Glutamatergic neuron (in vitro differentiated cells): ENCODE measurements at regions not wholly inside any gene's neighbourhood (a gene's known extent, or its start where the extent isn't known, plus 50 kb on each side); places are given as distances from the start of the nearest gene placed in this dataset.

Source experiments
- DNase-seq: peaks from one replicate; pipeline ENCODE4 v3.0.0; 2022
- H3K27ac Mint-ChIP-seq: one replicate; pipeline ENCODE4 v1.8.0; 2020; ENCODE audit warnings: mild to moderate bottlenecking, mixed read lengths, inconsistent platforms; ENCODE audit not compliant: unreplicated experiment
- H3K27me3 Mint-ChIP-seq: one replicate; pipeline ENCODE4 v1.8.0; 2020; ENCODE audit warnings: mild to moderate bottlenecking, moderate library complexity, mixed read lengths, inconsistent platforms; ENCODE audit not compliant: unreplicated experiment
- H3K36me3 Mint-ChIP-seq: one replicate; pipeline ENCODE4 v1.8.0; 2020; ENCODE audit warnings: mild to moderate bottlenecking, mixed read lengths, inconsistent platforms; ENCODE audit not compliant: unreplicated experiment
- H3K4me1 Mint-ChIP-seq: one replicate; pipeline ENCODE4 v1.8.0; 2020; ENCODE audit warnings: mild to moderate bottlenecking, low read depth, mixed read lengths, inconsistent platforms; ENCODE audit not compliant: unreplicated experiment
- H3K4me3 Mint-ChIP-seq: one replicate; pipeline ENCODE4 v1.8.0; 2020; ENCODE audit warnings: mild to moderate bottlenecking, mixed read lengths, inconsistent platforms; ENCODE audit not compliant: unreplicated experiment
- H3K9me3 Mint-ChIP-seq: one replicate; pipeline ENCODE4 v1.8.0; 2020; ENCODE audit warnings: mild to moderate bottlenecking, moderate library complexity, mixed read lengths, inconsistent platforms; ENCODE audit not compliant: unreplicated experiment
- CTCF ChIP-seq: fragments of 200-600 bp; sonication (generic); IDR thresholded peaks from one replicate; pipeline ENCODE4 v1.5.0; 2021; ENCODE audit not compliant: partially characterized antibody, unreplicated experiment

- Mint-ChIP-seq H3K27ac (no peak overlapping the region), H3K36me3 (no peaks in the 10 kb centered on the region), H3K4me3 (no peak overlapping the region), H3K9me3 (no peaks in the 10 kb centered on the region), H3K27me3 (no peaks in the 10 kb centered on the region), H3K4me1 (peaks cover 1% of the 10 kb centered on the region)
- no peak for DNase-seq
- no peak for TF ChIP-seq CTCF
These were observed 241.6 kb downstream of the PTPRC start for GRCh38 chr1:198880397-198880796.

DNA sequence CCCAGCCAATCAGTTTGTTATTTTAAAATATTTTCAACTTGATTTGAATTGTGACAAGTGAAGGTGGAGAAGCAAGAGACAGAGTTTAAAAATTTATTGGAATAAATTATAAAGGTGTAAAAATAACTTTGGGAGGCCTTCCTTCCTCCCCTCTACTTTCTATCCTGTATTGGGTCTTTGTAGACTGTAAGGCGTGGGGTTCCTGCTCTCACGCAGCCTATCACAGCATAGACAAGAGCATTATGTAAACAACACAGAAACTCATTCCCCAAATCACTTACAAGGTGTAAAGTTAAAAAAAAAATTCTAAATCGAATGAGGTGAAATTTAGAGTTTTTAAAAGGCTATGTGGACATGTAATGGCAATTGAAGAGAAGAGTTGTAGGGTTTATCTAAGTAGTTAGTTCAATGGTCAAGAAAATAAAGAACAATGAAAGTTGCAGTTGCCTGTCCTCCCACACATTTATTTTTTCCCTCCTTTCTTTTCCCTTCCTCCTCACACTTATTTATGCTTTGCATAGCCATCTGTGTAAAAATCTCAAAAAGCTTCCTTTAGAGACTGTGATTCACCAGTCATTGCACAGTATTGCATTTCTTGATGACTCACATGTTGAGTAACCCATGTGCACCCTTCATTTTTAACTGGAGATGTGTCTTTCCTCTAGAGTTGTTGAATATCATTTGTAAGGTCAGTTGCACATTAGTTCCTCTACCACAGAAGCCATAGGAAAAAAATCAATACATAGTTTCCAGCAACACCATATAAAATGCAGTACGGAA lies 242.2 kb downstream of the PTPRC start:
- H3K27ac Mint-ChIP-seq: no peak overlapping the region
- DNase-seq: no peak
- H3K36me3 Mint-ChIP-seq: no peaks in the 10 kb centered on the region
- no peaks in the 10 kb centered on the region for H3K9me3 Mint-ChIP-seq
- H3K4me3 Mint-ChIP-seq: no peak overlapping the region
- no peak for TF ChIP-seq CTCF
- H3K27me3 Mint-ChIP-seq: no peaks in the 10 kb centered on the region
- H3K4me1 Mint-ChIP-seq: peaks cover 1% of the 10 kb centered on the region

DNA sequence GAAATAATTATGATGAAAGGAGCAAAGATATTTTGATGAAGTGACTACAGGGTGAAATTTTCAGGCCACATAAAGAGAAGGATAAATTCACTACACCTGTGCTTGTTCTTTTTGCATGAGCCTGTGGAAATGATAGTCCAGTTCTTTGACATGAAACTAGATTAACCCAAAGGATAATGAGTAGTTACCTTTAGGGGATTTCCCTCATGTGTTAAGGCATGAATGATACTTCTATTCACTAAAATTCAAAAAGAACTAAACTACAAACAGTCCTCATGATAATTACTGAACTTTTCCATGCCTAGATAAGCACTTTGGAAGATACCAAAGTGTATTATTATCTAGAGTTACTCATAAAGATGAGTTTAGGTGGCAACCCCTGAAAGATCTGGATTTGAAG lies 244.3 kb downstream of the PTPRC start:
- Mint-ChIP-seq H3K36me3 (no peaks in the 10 kb centered on the region), H3K4me3 (no peak overlapping the region), H3K9me3 (no peaks in the 10 kb centered on the region), H3K4me1 (no peaks in the 10 kb centered on the region), H3K27me3 (no peaks in the 10 kb centered on the region), H3K27ac (no peak overlapping the region)
- DNase-seq: no peak
- TF ChIP-seq CTCF: no peak

DNA sequence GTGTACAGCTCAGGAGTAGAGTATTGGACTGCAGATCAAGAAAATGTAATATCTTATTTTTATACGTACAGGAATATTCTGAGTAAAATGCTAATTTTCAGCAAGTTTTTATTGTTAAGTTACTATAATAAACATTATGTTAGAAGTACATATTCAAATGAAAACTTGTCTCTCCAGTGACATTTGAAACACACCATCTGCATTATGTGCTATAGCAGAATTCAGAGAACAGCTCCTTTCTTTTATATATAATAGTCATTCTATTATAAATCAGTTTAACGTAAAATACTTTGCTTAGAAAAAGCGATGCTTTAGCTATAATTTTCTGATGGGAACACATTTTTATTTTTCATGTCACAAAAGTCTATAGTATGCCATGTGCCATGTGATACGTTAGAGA lies 249.0 kb downstream of the PTPRC start:
- TF ChIP-seq CTCF: no peak
- Mint-ChIP-seq H3K9me3 (no peaks in the 10 kb centered on the region), H3K4me3 (no peak overlapping the region), H3K27ac (no peak overlapping the region), H3K36me3 (no peaks in the 10 kb centered on the region), H3K27me3 (no peaks in the 10 kb centered on the region), H3K4me1 (peaks cover 3% of the 10 kb centered on the region)
- no peak for DNase-seq

DNA sequence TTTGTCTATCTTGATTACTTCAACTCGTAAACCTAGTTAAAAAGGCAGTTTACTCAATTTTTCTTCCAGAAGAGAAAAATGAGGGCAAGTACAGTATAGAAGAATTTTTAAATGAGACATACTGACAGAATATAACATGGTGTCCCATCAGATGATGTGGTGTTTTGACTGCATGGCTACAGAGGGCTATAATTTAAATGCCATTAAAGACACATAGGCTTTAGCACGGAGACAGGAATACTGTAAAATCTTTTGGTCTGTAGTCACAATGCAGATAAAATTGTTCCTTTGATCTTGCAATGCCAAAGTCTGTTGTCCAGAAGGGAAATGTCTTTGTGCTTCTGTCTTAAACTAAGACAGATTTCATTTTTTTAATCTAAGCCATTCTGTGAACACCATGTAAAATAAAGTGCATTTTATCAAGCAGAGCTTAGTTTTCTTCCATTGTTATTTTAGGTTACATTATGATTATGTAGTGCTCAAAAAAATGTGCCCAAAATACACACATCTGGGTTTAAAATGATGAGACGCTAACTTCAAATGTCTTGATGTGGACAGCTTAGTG lies 249.6 kb downstream of the PTPRC start:
- TF ChIP-seq CTCF: no peak
- Mint-ChIP-seq H3K27ac (no peak overlapping the region), H3K4me1 (peaks cover 3% of the 10 kb centered on the region), H3K27me3 (no peaks in the 10 kb centered on the region), H3K36me3 (no peaks in the 10 kb centered on the region), H3K9me3 (no peaks in the 10 kb centered on the region), H3K4me3 (no peak overlapping the region)
- DNase-seq: no peak
